Muscle layer of colon (tissue), 2 donors: ENCODE measurements at regions not wholly inside any gene's neighbourhood (a gene's known extent, or its start where the extent isn't known, plus 50 kb on each side); places are given as distances from the start of the nearest gene placed in this dataset.

Experiments used
- H3K27ac ChIP-seq: one replicate; pipeline ENCODE4 v1.7.0; 2013; ENCODE audit warnings: low read depth, mild to moderate bottlenecking, low read length, moderate library complexity
- H3K27me3 ChIP-seq, 2 donors: one replicate each; pipeline ENCODE4 v1.7.0; 2013; ENCODE audit warnings: low read length in 2 of 2, mild to moderate bottlenecking in 2 of 2; ENCODE audit not compliant: insufficient read depth in 2 of 2, control insufficient read depth in 1 of 2
- H3K36me3 ChIP-seq: one replicate; pipeline ENCODE4 v1.7.0; 2013; ENCODE audit warnings: mild to moderate bottlenecking, low read length; ENCODE audit not compliant: insufficient read depth
- H3K4me1 ChIP-seq: one replicate; pipeline ENCODE4 v1.7.0; 2013; ENCODE audit warnings: mild to moderate bottlenecking, low read length; ENCODE audit not compliant: insufficient read depth
- H3K4me3 ChIP-seq, 2 donors: one replicate each; pipeline ENCODE4 v1.7.0; 2013; ENCODE audit warnings: low read length in 2 of 2, low read depth in 1 of 2, mild to moderate bottlenecking in 1 of 2, moderate library complexity in 1 of 2
- H3K9ac ChIP-seq: one replicate; pipeline ENCODE4 v1.7.0; 2013; ENCODE audit warnings: low read length
- H3K9me3 ChIP-seq: one replicate; pipeline ENCODE4 v1.7.0; 2013; ENCODE audit warnings: mild to moderate bottlenecking, low read length
- donor health status: abdominal sarcoma.
- donor health status: Adenocarcinoma of cecum.

GRCh38 chr21:35705237-35705887 lies 355.0 kb downstream of the SETD4 start:
- no peak overlapping the region for H3K9ac ChIP-seq
- no peak overlapping the region for H3K27ac ChIP-seq
- H3K9me3 ChIP-seq = no peaks in the 10 kb centered on the region
- no peak overlapping the region for H3K4me3 ChIP-seq
- H3K4me1 ChIP-seq = no peaks in the 10 kb centered on the region
- H3K36me3 ChIP-seq = no peaks in the 10 kb centered on the region
- peaks cover 0 to 6% of the 10 kb centered on the region in 2 donors for H3K27me3 ChIP-seq

GRCh38 chr21:35703704-35704103 lies 356.6 kb downstream of the SETD4 start:
- no peak overlapping the region for H3K27ac ChIP-seq
- H3K9ac ChIP-seq = no peak overlapping the region
- no peaks in the 10 kb centered on the region for H3K4me1 ChIP-seq
- H3K4me3 ChIP-seq = no peak overlapping the region
- H3K9me3 ChIP-seq = no peaks in the 10 kb centered on the region
- peaks cover 0 to 6% of the 10 kb centered on the region in 2 donors for H3K27me3 ChIP-seq
- no peaks in the 10 kb centered on the region for H3K36me3 ChIP-seq

GRCh38 chr21:35699361-35699760 lies 361.0 kb downstream of the SETD4 start:
- Histone ChIP-seq H3K9ac (no peak overlapping the region), H3K9me3 (no peaks in the 10 kb centered on the region), H3K27me3 (peaks cover 0 to 4% of the 10 kb centered on the region in 2 donors), H3K36me3 (no peaks in the 10 kb centered on the region), H3K4me1 (no peaks in the 10 kb centered on the region), H3K4me3 (no peak overlapping the region), H3K27ac (no peak overlapping the region)

GRCh38 chr21:35697321-35697808 lies 363.0 kb downstream of the SETD4 start:
- Histone ChIP-seq H3K27ac (no peak overlapping the region), H3K27me3 (no peaks in the 10 kb centered on the region), H3K9me3 (no peaks in the 10 kb centered on the region), H3K9ac (no peak overlapping the region), H3K4me3 (no peak overlapping the region), H3K36me3 (no peaks in the 10 kb centered on the region), H3K4me1 (no peaks in the 10 kb centered on the region)

GRCh38 chr21:35696644-35697043 lies 363.7 kb downstream of the SETD4 start:
- H3K9me3 ChIP-seq = no peaks in the 10 kb centered on the region
- no peak overlapping the region for H3K27ac ChIP-seq

GRCh38 chr21:35692311-35692710 lies 368.0 kb downstream of the SETD4 start:
- H3K27me3 ChIP-seq = no peaks in the 10 kb centered on the region
- no peak overlapping the region for H3K27ac ChIP-seq
- no peak overlapping the region for H3K4me3 ChIP-seq
- H3K4me1 ChIP-seq = no peaks in the 10 kb centered on the region
- H3K36me3 ChIP-seq = no peaks in the 10 kb centered on the region
- no peak overlapping the region for H3K9ac ChIP-seq
- no peaks in the 10 kb centered on the region for H3K9me3 ChIP-seq

More at GRCh38 chr21:35696644-35697043, 363.7 kb downstream of the SETD4 start:
- no peak overlapping the region for H3K4me3 ChIP-seq
- no peaks in the 10 kb centered on the region for H3K4me1 ChIP-seq
- H3K9ac ChIP-seq = no peak overlapping the region
- no peaks in the 10 kb centered on the region for H3K27me3 ChIP-seq
- no peaks in the 10 kb centered on the region for H3K36me3 ChIP-seq

- H3K4me3 ChIP-seq = no peak overlapping the region
- H3K9ac ChIP-seq = no peak overlapping the region
- no peak overlapping the region for H3K27ac ChIP-seq
- no peaks in the 10 kb centered on the region for H3K36me3 ChIP-seq
- H3K4me1 ChIP-seq = no peaks in the 10 kb centered on the region
- no peaks in the 10 kb centered on the region for H3K27me3 ChIP-seq
- no peaks in the 10 kb centered on the region for H3K9me3 ChIP-seq
These were observed 369.9 kb downstream of the SETD4 start for GRCh38 chr21:35690436-35690835.

GRCh38 chr21:35686156-35686555 lies 374.2 kb downstream of the SETD4 start:
- H3K4me3 ChIP-seq = no peak overlapping the region
- no peaks in the 10 kb centered on the region for H3K36me3 ChIP-seq
- no peaks in the 10 kb centered on the region for H3K9me3 ChIP-seq
- H3K4me1 ChIP-seq = no peaks in the 10 kb centered on the region
- H3K27ac ChIP-seq = no peak overlapping the region
- H3K27me3 ChIP-seq = no peaks in the 10 kb centered on the region
- no peak overlapping the region for H3K9ac ChIP-seq

GRCh38 chr21:35683664-35684304 lies 376.5 kb downstream of the SETD4 start:
- Histone ChIP-seq H3K9ac (no peak overlapping the region), H3K4me1 (no peaks in the 10 kb centered on the region), H3K27me3 (no peaks in the 10 kb centered on the region), H3K36me3 (no peaks in the 10 kb centered on the region), H3K9me3 (no peaks in the 10 kb centered on the region), H3K4me3 (no peak overlapping the region), H3K27ac (no peak overlapping the region)

GRCh38 chr21:35682904-35683549 lies 377.3 kb downstream of the SETD4 start:
- no peaks in the 10 kb centered on the region for H3K4me1 ChIP-seq

GRCh38 chr21:35681946-35682345 lies 378.4 kb downstream of the SETD4 start:
- Histone ChIP-seq H3K27ac (no peak overlapping the region), H3K4me1 (no peaks in the 10 kb centered on the region), H3K9me3 (no peaks in the 10 kb centered on the region), H3K36me3 (no peaks in the 10 kb centered on the region), H3K9ac (no peak overlapping the region), H3K27me3 (no peaks in the 10 kb centered on the region), H3K4me3 (no peak overlapping the region)

More at GRCh38 chr21:35682904-35683549, 377.3 kb downstream of the SETD4 start:
- H3K36me3 ChIP-seq = no peaks in the 10 kb centered on the region
- H3K27me3 ChIP-seq = no peaks in the 10 kb centered on the region
- H3K9me3 ChIP-seq = no peaks in the 10 kb centered on the region
- H3K27ac ChIP-seq = no peak overlapping the region
- no peak overlapping the region for H3K9ac ChIP-seq
- no peak overlapping the region for H3K4me3 ChIP-seq
